Spleen (tissue), 11 donors: ENCODE measurements at regions not wholly inside any gene's neighbourhood (a gene's known extent, or its start where the extent isn't known, plus 50 kb on each side); places are given as distances from the start of the nearest gene placed in this dataset.

Source experiments
- DNase-seq: peaks from one replicate; pipeline ENCODE4 v3.0.0-alpha.2; 2020
- H3K27ac ChIP-seq, 8 donors: fragments of 200-600 bp; sonication (generic) in 7 of 8; 1 replicate in 4 of 8; 2 replicates in 4 of 8; pipeline versions ENCODE4 v1.5.0 to v1.8.0; 2016 to 2021; ENCODE audit warnings: inconsistent platforms in 4 of 8, mild to moderate bottlenecking in 4 of 8, moderate library complexity in 1 of 8
- H3K27me3 ChIP-seq, 7 donors: fragments of 200-600 bp; sonication (generic) in 6 of 7; replicated peaks in 1 of 7; 1 replicate in 4 of 7; 2 replicates in 3 of 7; pipeline versions ENCODE4 v1.5.0 to v1.8.0; 2016 to 2021; ENCODE audit warnings: inconsistent platforms in 3 of 7, mild to moderate bottlenecking in 1 of 7
- H3K36me3 ChIP-seq, 6 donors: fragments of 200-600 bp; sonication (generic) in 5 of 6; 1 replicate in 4 of 6; 2 replicates in 2 of 6; pipeline versions ENCODE4 v1.5.0 to v1.8.0; 2016 to 2021; ENCODE audit warnings: inconsistent platforms in 2 of 6
- H3K4me1 ChIP-seq, 6 donors: fragments of 200-600 bp; sonication (generic) in 5 of 6; 1 replicate in 3 of 6; 2 replicates in 3 of 6; pipeline versions ENCODE4 v1.5.0 to v1.8.0; 2016 to 2021; ENCODE audit warnings: inconsistent platforms in 3 of 6
- H3K4me3 ChIP-seq, 8 donors: fragments of 200-600 bp; sonication (generic) in 7 of 8; 1 replicate in 4 of 8; 2 replicates in 4 of 8; pipeline versions ENCODE4 v1.5.0 to v1.8.0; 2016 to 2021; ENCODE audit warnings: inconsistent platforms in 4 of 8, mild to moderate bottlenecking in 4 of 8, moderate library complexity in 2 of 8
- H3K9me3 ChIP-seq, 8 donors: fragments of 200-600 bp; sonication (generic) in 7 of 8; 1 replicate in 4 of 8; 2 replicates in 4 of 8; pipeline versions ENCODE4 v1.5.0 to v1.8.0; 2016 to 2021; ENCODE audit warnings: inconsistent platforms in 4 of 8
- CTCF ChIP-seq, 11 experiments: fragments of 200-600 bp in 7 of 11; fragments of 450-650 bp in 4 of 11; sonication (generic) in 4 of 11; IDR thresholded peaks in 8 of 11; conservative IDR thresholded peaks in 3 of 11; 1 replicate in 7 of 11; 2 replicates in 4 of 11; pipeline versions ENCODE4 v1.4.0 to v1.8.0; 2016 to 2021; ENCODE audit warnings: antibody characterized with exemption in 11 of 11, inconsistent platforms in 4 of 11, mild to moderate bottlenecking in 1 of 11
- POLR2A ChIP-seq, 3 donors: fragments of 450-650 bp; IDR thresholded peaks; one replicate each; pipeline ENCODE4 v1.5.1; 2017; ENCODE audit warnings: antibody characterized with exemption in 3 of 3, mild to moderate bottlenecking in 1 of 3
- POLR2AphosphoS5 ChIP-seq, 3 donors: sonication (generic); formaldehyde crosslinking; IDR thresholded peaks; one replicate each; pipeline ENCODE4 v1.5.1; 2017; ENCODE audit warnings: antibody characterized with exemption in 3 of 3
- WGBS, 5 donors: extraction: QIAGEN DNeasy Blood & Tissue Kit in 3 of 5; methylation state at CpG; one replicate each; pipeline versions ENCODE4 v1.1.5 to v1.1.7; 2013 to 2018; 5-methylcytosine and 5-hydroxymethylcytosine counted together
- intact Hi-C: fragments of 100-400 bp; cut with DNase I; formaldehyde crosslinking; loops from one replicate; pipeline ENCODE4 v1.15.0; 2023; ENCODE audit warnings: low total_unique reads
- donor health status: healthy with polysubstance abuse.
- donor health status: DM: no; HTN: no; CAD: no; lungs with moderate emphysema.
- donor health status: DM: no; HTN: no; CAD: no.
- donor health status: Bipolar disorder and iron deficiency.
- donor health status: healthy.
- donor health status: DM: no; HTN: no; CAD: no.
- donor health status: DM: yes; HTN: yes; CAD: no.

DNA sequence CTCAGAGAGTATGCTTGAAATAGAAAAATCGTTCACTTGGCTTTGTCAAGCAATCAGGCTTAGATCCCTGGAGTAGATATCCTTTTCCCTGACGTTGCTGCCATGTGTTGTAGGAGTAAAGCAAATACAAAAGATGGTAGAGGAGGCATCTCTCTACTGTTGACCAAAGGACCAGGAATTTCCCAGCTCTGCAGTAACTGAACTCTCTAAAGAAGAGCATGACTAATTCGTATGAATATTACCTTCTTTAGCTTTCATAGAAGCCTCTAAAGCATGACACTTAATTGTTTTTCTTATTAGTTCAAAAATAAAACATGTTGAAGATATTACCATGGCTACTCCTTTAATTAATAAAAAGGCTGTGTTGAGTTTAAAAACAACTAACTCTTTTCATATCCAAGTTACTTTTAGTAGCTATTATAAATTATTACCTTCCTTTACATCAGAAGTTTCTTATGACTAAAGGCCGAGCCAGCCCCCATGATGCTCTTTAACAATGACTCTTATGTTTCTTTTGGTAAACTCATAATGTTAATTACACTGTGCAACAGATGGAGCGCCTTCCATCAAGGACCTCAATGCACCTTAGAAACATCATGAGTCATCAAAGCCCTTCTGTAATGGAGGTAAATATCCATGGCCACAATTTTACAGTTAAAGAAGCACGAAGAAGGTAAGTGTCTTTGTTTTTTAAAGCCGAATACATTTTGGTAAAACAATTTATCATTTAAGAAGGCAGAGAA is 352.4 kb downstream of the KLF5 start:
- Histone ChIP-seq H3K9me3 (no peaks in the 10 kb centered on the region), H3K4me1 (no peaks in the 10 kb centered on the region), H3K27me3 (no peaks in the 10 kb centered on the region), H3K4me3 (no peak overlapping the region), H3K27ac (no peak overlapping the region), H3K36me3 (no peaks in the 10 kb centered on the region)
- DNase-seq = no peak
- 73 to 82% (median 78%) methylated on average over 7 of the region's 7 CpGs for WGBS, 5 donors
- TF ChIP-seq POLR2A (IDR thresholded peaks at IDR 0.05) = no peak
- no peak for TF ChIP-seq POLR2AphosphoS5 (IDR thresholded peaks at IDR 0.05)
- no peak for TF ChIP-seq CTCF (IDR thresholded peaks at IDR 0.05 in 8 of 11, conservative IDR thresholded peaks at IDR 0.05 in 3 of 11)
- intact Hi-C loops = no loop called here

GRCh38 chr13:73406454-73406853 is 347.6 kb downstream of the KLF5 start:
- 57 to 77% (median 68%) methylated on average over 1 of the region's 1 CpG for WGBS, 5 donors
- no peak overlapping the region for H3K27ac ChIP-seq

DNA sequence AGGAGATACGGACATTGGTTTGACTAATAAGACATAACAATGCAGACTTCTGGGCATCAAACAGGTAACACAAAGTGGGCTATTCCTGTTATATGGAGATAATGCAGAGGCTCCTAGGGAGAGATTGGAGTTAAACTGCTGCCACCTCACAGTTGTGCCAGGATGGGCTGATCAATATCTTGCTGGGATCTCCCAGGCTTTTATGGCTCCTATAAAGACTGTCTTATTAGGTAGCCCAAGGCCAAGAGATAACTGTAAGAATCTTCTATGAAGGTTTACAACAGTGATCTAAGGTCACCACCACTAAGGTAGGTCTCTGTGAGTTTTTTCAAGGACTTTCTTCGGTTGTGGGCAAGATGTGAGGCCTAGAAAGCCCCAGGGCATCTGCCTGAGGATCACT is 345.8 kb downstream of the KLF5 start:
- no peaks in the 10 kb centered on the region for H3K27me3 ChIP-seq
- no peaks in the 10 kb centered on the region for H3K4me1 ChIP-seq
- no peak overlapping the region for H3K4me3 ChIP-seq
- H3K27ac ChIP-seq = no peak overlapping the region
- 26 to 64% (median 47%) methylated on average over 2 of the region's 2 CpGs for WGBS, 5 donors
- no peaks in the 10 kb centered on the region for H3K9me3 ChIP-seq
- no peak for DNase-seq
- intact Hi-C loops = no loop called here
- TF ChIP-seq CTCF (IDR thresholded peaks at IDR 0.05 in 8 of 11, conservative IDR thresholded peaks at IDR 0.05 in 3 of 11) (no peak), POLR2A (IDR thresholded peaks at IDR 0.05) (no peak), POLR2AphosphoS5 (IDR thresholded peaks at IDR 0.05) (no peak)
- H3K36me3 ChIP-seq = no peaks in the 10 kb centered on the region

More at GRCh38 chr13:73406454-73406853, 347.6 kb downstream of the KLF5 start:
- H3K36me3 ChIP-seq = no peaks in the 10 kb centered on the region
- no peaks in the 10 kb centered on the region for H3K27me3 ChIP-seq
- no peak overlapping the region for H3K4me3 ChIP-seq
- DNase-seq = no peak
- H3K9me3 ChIP-seq = no peaks in the 10 kb centered on the region
- no peak for TF ChIP-seq POLR2A (IDR thresholded peaks at IDR 0.05)
- TF ChIP-seq POLR2AphosphoS5 (IDR thresholded peaks at IDR 0.05) = no peak
- TF ChIP-seq CTCF (IDR thresholded peaks at IDR 0.05 in 8 of 11, conservative IDR thresholded peaks at IDR 0.05 in 3 of 11) = no peak
- H3K4me1 ChIP-seq = no peaks in the 10 kb centered on the region
- intact Hi-C loops = no loop called here

DNA sequence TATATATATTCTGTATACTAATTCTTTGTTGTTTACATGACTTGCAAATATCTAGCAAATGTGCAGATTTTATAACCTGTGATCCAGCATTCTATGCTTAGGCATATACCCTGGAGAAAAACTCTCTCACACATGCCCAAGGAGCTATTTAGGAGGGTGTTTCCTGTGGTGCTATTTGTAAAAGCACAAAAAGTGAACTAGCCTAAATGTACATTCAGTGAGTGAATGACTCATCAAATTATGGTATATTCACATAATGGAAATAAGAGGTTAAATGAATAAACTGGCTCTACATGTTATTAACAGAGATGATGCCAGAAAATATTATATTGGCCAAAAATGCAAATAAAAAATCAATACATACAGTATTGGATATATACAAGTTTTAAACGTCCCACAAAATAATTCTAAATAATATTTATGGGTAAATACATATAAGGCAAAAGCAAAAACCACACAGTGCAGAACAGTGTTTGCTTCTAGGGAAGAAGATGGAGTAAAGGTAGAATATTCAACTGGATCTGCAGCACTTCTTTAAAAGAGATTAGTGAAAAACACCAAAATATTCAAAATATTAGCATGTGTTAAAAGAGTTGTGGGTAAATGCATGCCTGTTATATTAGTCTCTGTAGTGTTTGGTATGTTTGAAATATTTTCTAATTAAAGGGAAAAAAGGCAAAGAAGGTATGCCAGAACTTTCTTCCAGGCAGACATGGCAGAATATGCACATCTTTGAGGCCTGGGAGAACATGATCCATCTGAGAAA is 344.7 kb downstream of the KLF5 start:
- 49 to 74% (median 67%) methylated on average over 1 of the region's 1 CpG for WGBS, 5 donors
- Histone ChIP-seq H3K36me3 (no peaks in the 10 kb centered on the region), H3K27ac (no peak overlapping the region), H3K9me3 (no peaks in the 10 kb centered on the region), H3K4me3 (no peak overlapping the region), H3K4me1 (no peaks in the 10 kb centered on the region), H3K27me3 (no peaks in the 10 kb centered on the region)
- TF ChIP-seq POLR2AphosphoS5 (IDR thresholded peaks at IDR 0.05) (no peak), POLR2A (IDR thresholded peaks at IDR 0.05) (no peak), CTCF (IDR thresholded peaks at IDR 0.05 in 8 of 11, conservative IDR thresholded peaks at IDR 0.05 in 3 of 11) (no peak)
- intact Hi-C loops = no loop called here
- no peak for DNase-seq
